Upper lobe of left lung (tissue), 6 donors: ENCODE measurements at regions not wholly inside any gene's neighbourhood (a gene's known extent, or its start where the extent isn't known, plus 50 kb on each side); places are given as distances from the start of the nearest gene placed in this dataset.

Source experiments
- ATAC-seq, 2 donors: fragments of 200-7000 bp; cut with Tn5 transposase; one replicate each; pipeline ENCODE4 v1.9.1; 2022; ENCODE audit warnings: mild to moderate bottlenecking in 2 of 2, moderate library complexity in 2 of 2; ENCODE audit not compliant: low FRiP score in 2 of 2
- DNase-seq, 2 donors: peaks; one replicate each; pipeline ENCODE4 v3.0.0-alpha.2; 2019 to 2020
- H3K27ac ChIP-seq, 4 donors: fragments of 200-600 bp; sonication (generic); one replicate each; pipeline ENCODE4 v1.5.1; 2016 to 2019
- H3K27me3 ChIP-seq, 4 donors: fragments of 200-600 bp; sonication (generic); one replicate each; pipeline ENCODE4 v1.5.1; 2017 to 2019
- H3K36me3 ChIP-seq, 4 donors: fragments of 200-600 bp; sonication (generic); one replicate each; pipeline ENCODE4 v1.5.1; 2016 to 2019
- H3K4me1 ChIP-seq, 4 donors: fragments of 200-600 bp; sonication (generic); one replicate each; pipeline ENCODE4 v1.5.1; 2018 to 2019
- H3K4me3 ChIP-seq, 4 donors: fragments of 200-600 bp; sonication (generic); one replicate each; pipeline ENCODE4 v1.5.1; 2017 to 2019; ENCODE audit warnings: mild to moderate bottlenecking in 2 of 4, moderate library complexity in 1 of 4
- H3K9me3 ChIP-seq, 4 donors: fragments of 200-600 bp; sonication (generic); one replicate each; pipeline ENCODE4 v1.5.1; 2018 to 2019
- CTCF ChIP-seq, 6 experiments: fragments of 450-650 bp in 4 of 6; fragments of 200-600 bp in 2 of 6; sonication (generic) in 2 of 6; IDR thresholded peaks; one replicate each; pipeline ENCODE4 v1.5.1; 2016 to 2019; ENCODE audit warnings: antibody characterized with exemption in 6 of 6
- EP300 ChIP-seq, 4 donors: sonication (generic); formaldehyde crosslinking; IDR thresholded peaks; one replicate each; pipeline ENCODE4 v1.5.1; 2017; ENCODE audit warnings: antibody characterized with exemption in 4 of 4, control low read depth in 2 of 4
- POLR2A ChIP-seq, 4 donors: fragments of 450-650 bp; IDR thresholded peaks; one replicate each; pipeline ENCODE4 v1.5.1; 2016 to 2017; ENCODE audit warnings: antibody characterized with exemption in 4 of 4, mild to moderate bottlenecking in 2 of 4
- POLR2AphosphoS5 ChIP-seq, 2 donors: sonication (generic); formaldehyde crosslinking; IDR thresholded peaks; one replicate each; pipeline ENCODE4 v1.5.1; 2017; ENCODE audit warnings: antibody characterized with exemption in 2 of 2
- WGBS, 2 donors: methylation state at CpG; one replicate each; pipeline ENCODE4 v1.1.5; 2017 to 2018; 5-methylcytosine and 5-hydroxymethylcytosine counted together
- donor health status: DM: no; HTN: no; CAD: no; lungs with moderate emphysema.
- donor health status: DM: no; HTN: yes; CAD: no; lungs with severe emphysema.

DNA sequence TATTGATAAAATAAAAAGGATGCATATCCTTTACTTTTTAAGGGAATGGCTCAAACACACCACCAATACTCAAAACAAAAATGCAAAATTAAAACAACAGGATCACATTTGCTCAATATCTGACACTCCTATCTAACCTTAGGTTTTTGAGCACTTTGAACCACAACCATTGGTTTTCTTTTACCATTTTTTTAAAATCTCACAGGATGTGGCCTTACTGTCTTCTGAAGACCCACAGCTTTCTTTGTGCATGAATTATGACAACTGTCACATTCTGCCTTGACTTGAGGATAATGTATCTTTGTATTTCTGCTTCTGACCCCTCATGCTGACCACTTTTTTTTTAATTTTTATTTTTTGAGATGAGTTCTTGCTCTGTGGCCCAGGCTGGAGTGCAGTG is 461.1 kb upstream of the NRP1 start:
- no peak for DNase-seq
- Histone ChIP-seq H3K36me3 (no peaks in the 10 kb centered on the region), H3K9me3 (no peaks in the 10 kb centered on the region), H3K4me3 (no peak overlapping the region), H3K27ac (no peak overlapping the region), H3K4me1 (no peaks in the 10 kb centered on the region), H3K27me3 (no peaks in the 10 kb centered on the region)
- TF ChIP-seq CTCF (IDR thresholded peaks at IDR 0.05), result no peak
- no peak for TF ChIP-seq EP300 (IDR thresholded peaks at IDR 0.05)
- no peak for ATAC-seq

DNA sequence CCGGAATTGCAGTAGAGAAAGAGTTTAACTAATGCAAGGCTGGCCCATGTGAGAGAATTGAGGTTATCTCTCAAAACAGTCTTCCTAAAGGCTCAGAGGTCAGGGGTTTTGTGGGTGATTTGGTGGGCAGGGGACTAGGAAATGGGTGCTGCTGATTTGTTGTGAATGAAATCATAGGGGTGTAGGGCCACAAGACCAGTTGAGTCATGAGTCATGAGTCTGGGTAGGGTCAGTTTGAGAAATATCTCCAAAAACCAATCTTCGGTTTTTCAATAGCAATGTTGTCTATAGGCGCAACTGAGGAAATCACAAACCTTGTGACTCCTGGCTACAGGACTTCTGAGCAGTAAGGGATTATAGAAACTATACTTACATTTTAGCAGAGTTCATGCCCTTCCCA is 460.0 kb upstream of the NRP1 start:
- no peaks in the 10 kb centered on the region for H3K27me3 ChIP-seq
- DNase-seq, result no peak
- H3K9me3 ChIP-seq, result no peaks in the 10 kb centered on the region
- no peaks in the 10 kb centered on the region for H3K4me1 ChIP-seq
- TF ChIP-seq POLR2A (IDR thresholded peaks at IDR 0.05) (no peak), POLR2AphosphoS5 (IDR thresholded peaks at IDR 0.05) (no peak), CTCF (IDR thresholded peaks at IDR 0.05) (no peak), EP300 (IDR thresholded peaks at IDR 0.05) (no peak)
- H3K36me3 ChIP-seq, result no peaks in the 10 kb centered on the region
- WGBS, 2 donors, result 56 to 78% methylated on average over 3 of the region's 3 CpGs
- H3K4me3 ChIP-seq, result no peak overlapping the region
- no peak for ATAC-seq
- H3K27ac ChIP-seq, result no peak overlapping the region

DNA sequence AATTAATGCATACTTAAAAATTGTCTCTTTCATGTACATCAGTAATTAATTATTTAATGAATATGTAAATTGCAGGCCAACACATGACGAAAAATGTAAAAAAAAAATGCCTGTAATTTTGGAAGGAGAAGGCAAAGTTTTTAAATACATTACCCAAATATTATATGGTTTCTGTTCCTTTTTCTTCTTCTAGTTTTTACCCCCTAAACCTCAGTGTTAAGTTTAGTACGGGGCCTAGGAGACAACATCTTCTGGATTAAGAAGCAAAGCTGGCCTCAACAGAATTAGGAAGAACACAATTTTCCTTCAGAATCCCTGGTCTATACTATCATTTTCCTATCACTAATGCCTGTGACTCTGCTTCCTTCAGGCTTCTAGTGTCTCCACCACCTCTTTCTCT is 459.3 kb upstream of the NRP1 start:
- Histone ChIP-seq H3K27ac (no peak overlapping the region), H3K4me3 (no peak overlapping the region)
- 68 to 80% methylated on average over 2 of the region's 2 CpGs for WGBS, 2 donors

GRCh38 chr10:33791272-33791660 is 456.8 kb upstream of the NRP1 start:
- H3K36me3 ChIP-seq, result no peaks in the 10 kb centered on the region
- H3K4me1 ChIP-seq, result no peaks in the 10 kb centered on the region
- DNase-seq (no peak), ATAC-seq (no peak)
- H3K9me3 ChIP-seq, result no peaks in the 10 kb centered on the region
- no peaks in the 10 kb centered on the region for H3K27me3 ChIP-seq
- no peak for TF ChIP-seq CTCF (IDR thresholded peaks at IDR 0.05)
- TF ChIP-seq EP300 (IDR thresholded peaks at IDR 0.05), result no peak
- no peak for TF ChIP-seq POLR2AphosphoS5 (IDR thresholded peaks at IDR 0.05)
- no peak for TF ChIP-seq POLR2A (IDR thresholded peaks at IDR 0.05)
- H3K4me3 ChIP-seq, result no peak overlapping the region
- no peak overlapping the region for H3K27ac ChIP-seq
- 84 to 93% methylated on average over 5 of the region's 5 CpGs for WGBS, 2 donors

More for the DNA sequence above, 459.3 kb upstream of the NRP1 start:
- no peak for ATAC-seq
- Histone ChIP-seq H3K4me1 (no peaks in the 10 kb centered on the region), H3K36me3 (no peaks in the 10 kb centered on the region), H3K27me3 (no peaks in the 10 kb centered on the region), H3K9me3 (no peaks in the 10 kb centered on the region)
- no peak for DNase-seq
- TF ChIP-seq CTCF (IDR thresholded peaks at IDR 0.05) (no peak), POLR2AphosphoS5 (IDR thresholded peaks at IDR 0.05) (no peak), POLR2A (IDR thresholded peaks at IDR 0.05) (no peak), EP300 (IDR thresholded peaks at IDR 0.05) (no peak)

DNA sequence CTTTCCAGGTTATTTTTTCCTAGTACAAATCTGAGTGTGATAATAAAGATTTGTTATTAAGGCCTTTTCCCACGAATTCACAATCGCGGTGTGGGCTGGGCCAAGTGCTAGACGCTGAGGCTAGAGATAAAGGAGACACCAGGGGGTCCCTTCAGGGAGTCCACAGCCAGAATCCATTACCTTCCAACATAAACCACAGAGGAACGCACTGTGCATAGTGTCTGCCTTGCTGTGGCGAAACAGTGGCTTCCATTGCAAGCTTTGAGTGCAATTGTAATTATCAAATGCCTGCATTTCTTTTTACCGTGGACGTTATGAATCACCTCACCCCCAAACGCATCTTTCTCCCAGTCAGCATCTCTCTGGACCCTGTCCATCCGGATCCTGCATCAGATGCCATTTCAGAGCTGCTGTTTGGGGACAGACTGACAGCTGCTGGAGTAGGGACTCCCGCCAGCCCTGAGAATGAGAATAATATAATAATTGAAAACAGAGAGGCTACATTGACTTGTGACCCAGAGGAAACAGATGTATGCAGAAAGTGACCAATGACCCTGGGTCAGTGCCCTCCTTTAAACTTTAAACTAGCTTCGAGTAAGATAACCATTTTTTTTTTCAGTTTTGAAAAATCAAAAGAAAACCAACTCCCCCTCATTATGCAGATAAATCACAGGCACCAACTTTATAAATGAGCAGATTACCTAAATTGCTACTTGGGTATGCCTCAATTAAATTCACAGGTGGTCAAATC is 456.2 kb upstream of the NRP1 start:
- no peaks in the 10 kb centered on the region for H3K4me1 ChIP-seq
- no peak for DNase-seq
- no peaks in the 10 kb centered on the region for H3K36me3 ChIP-seq
- 68 to 71% methylated on average over 12 of the region's 12 CpGs for WGBS, 2 donors
- no peak overlapping the region for H3K4me3 ChIP-seq
- H3K27me3 ChIP-seq, result no peaks in the 10 kb centered on the region
- H3K27ac ChIP-seq, result no peak overlapping the region
- TF ChIP-seq POLR2A (IDR thresholded peaks at IDR 0.05) (no peak), CTCF (IDR thresholded peaks at IDR 0.05) (no peak), EP300 (IDR thresholded peaks at IDR 0.05) (no peak), POLR2AphosphoS5 (IDR thresholded peaks at IDR 0.05) (no peak)
- H3K9me3 ChIP-seq, result no peaks in the 10 kb centered on the region
- no peak for ATAC-seq
